Glomerular visceral epithelial cell (primary cell): ENCODE measurements at regions not wholly inside any gene's neighbourhood (a gene's known extent, or its start where the extent isn't known, plus 50 kb on each side); places are given as distances from the start of the nearest gene placed in this dataset.
"Not testable (repeated sequence)": the region's sequence is repeated elsewhere in the genome, so short reads cannot be mapped to it uniquely, and the experiment has no call there.

Experiments used
- DNase-seq: peaks from one replicate; pipeline ENCODE4 v3.0.0-alpha.2; 2016; ENCODE audit errors: extremely low spot score

DNA sequence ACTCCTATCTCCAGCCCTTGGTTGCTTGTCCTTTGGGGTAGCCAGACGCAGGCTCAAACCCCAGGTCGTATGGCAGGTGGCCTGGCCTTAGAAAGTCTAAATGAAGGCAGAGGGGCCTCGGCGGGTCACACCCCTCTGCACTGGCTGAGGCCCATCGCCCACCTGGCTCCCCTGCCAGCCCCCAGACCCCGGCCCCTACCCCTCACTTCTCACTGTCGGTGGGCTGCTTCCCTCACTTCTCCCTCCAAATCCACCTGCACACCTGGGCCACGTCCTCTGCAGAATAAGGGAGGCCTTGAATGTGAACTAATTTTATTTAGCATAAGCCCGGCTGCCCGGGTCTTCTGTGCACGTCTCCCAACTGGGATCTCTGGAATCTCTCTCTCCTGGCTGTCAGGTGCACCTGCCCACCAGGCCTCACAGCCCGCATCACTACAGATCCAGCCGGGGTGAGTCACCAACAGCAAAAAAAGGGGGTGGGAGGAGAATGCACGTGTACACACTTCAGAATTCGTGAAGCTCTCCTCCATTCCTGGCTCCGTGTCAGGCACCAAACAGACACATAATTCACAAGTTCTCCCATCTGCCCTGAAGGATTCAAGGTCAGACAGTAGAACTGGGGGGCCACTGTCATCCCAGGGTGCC, 107.5 kb upstream of the SIM2 start:
- DNase-seq, result no peak

DNA sequence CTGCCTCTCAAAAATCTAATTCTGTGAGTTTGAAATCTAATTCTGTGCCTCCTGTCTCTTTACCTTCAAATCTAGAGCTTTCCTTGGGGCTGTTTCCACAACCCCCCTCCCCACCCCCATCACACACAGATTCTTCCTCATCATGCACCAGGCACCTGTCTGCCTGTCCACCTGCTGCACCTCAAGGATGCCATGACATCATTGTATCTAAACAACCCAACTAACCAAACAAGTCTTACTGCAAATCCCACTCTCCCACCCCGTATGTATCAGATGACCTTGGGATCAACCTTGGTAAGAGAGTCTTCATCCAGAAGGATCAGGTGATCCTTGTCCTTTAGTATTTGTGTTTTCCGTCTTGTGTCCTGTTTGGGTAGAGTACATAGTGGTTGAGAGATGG, 102.7 kb upstream of the SIM2 start:
- DNase-seq, result no peak

DNA sequence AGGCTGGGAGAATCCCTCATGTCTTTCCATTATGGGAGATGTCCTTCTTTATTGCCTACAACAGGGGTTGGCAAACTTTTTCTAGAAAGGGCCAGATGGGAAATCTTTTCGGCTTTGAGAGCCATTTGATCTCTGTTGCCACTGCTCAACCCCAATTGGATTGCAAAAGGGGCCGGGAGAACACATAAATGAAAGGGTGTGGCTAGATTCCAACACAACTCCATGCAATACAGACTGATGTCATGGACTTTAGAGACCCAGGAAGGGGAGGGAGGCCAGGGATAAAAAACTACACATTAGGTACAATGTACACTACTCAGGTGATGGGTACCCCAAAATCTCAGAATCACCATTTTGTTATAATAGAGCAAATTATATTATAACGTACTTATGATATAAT, 97.6 kb upstream of the SIM2 start:
- no peak for DNase-seq

DNA sequence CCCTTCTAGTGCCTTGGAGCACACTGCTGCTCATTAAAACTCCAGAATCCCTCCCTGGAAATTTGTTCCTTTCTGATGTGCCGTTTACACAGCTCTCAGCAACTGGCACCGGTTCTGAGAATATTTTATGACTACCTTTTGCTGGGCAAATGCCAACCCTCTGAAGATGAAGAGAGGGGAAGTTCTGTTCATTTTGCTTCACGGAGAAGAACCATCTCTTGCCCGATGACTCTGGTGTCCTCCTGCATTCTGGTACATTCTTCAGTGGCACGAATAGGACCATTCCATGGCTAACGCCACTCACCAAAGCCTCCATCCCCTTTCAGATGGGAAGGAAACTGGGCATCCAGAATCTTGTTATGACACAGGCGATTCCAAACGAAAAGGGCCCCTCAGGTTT, 96.2 kb upstream of the SIM2 start:
- no peak for DNase-seq

DNA sequence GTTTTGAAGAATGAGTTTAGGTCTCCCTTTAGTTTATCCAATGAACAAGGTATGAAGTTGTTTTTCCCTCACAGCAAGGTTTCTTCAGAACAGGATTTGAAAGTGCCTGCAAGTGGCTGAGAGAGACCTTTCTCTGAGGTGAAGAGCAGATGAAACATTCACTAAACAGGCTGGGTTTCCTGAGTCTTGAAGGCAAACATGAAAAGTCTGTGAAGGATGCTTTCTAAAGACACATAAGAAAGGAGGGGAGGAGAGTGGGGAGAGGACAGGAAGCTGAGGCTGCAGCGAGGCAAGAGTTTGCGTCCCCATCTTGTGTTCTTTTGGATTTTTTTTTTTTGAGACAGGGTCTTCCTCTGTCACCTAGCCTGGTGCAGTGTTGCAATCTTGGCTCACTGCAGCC, 95.7 kb upstream of the SIM2 start:
- DNase-seq, result no peak

DNA sequence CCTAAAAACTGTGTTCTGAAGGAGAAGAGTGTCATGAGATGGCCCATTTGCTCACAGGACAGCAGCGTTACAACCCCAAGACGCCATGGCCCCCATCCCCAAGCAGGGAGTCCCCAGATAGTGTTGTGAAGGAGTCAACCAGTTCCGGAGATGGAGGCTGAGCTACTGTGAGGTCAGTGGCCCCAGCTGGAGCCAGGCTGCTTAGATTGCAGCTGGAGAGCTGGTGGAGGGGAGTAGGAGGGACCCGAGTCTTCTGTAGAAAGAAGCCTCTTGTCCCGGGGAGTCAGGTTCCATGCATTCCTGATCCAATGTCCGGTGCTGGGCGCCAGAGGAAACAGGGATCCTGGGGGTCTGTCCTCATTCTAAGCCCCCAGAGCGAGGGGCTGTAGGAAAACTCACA, 93.5 kb upstream of the SIM2 start:
- DNase-seq, result no peak

DNA sequence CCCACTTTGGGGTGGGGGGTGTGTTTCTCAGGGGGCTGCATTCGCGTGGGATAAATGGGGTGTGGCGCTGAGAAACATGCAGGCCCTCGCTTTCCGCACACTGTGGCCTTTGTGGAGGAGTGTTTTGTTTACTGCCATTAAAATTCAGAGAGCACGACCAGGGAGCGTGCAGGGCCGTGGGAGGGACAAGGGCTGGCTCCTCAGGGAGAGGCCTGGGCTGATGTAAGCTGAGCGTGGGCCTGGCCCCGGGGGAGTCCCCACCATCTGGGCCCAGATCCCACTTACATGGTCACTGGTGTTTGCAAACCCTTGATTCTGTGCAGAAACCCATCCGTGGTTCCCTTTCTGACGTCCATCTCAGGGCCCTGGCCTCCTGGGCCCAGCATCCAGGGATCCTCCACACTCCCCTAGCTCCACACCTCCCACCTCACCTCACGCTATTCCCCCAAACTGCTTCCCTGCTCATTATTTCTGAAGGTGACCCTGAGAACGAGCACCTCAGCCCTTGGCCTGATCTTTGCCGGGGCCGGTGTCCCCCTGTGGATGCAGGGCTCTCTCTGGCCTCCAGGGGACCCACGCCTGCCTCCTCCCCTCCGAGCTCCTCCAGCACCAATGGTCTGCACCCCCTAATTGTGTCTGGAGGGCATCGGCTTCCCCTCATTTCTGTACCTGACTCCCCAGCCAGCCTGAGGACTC, 92.5 kb upstream of the SIM2 start:
- no peak for DNase-seq

DNA sequence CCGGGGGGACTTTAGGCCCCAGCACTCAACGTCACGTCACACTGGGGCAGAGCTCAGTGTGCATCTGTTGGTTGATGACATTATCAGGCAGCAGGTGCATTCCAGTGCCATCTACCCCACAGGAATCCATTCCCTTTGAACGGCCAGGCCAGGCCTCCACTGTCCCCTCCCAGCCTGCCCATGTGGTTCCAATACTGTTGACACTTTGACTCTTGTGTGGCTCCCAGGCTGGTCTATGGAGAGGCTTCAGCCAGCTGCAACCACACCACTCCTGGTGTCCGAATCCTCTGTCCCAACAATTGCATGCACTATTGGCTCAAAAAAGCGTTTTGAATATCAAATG, 92.0 kb upstream of the SIM2 start:
- no peak for DNase-seq

DNA sequence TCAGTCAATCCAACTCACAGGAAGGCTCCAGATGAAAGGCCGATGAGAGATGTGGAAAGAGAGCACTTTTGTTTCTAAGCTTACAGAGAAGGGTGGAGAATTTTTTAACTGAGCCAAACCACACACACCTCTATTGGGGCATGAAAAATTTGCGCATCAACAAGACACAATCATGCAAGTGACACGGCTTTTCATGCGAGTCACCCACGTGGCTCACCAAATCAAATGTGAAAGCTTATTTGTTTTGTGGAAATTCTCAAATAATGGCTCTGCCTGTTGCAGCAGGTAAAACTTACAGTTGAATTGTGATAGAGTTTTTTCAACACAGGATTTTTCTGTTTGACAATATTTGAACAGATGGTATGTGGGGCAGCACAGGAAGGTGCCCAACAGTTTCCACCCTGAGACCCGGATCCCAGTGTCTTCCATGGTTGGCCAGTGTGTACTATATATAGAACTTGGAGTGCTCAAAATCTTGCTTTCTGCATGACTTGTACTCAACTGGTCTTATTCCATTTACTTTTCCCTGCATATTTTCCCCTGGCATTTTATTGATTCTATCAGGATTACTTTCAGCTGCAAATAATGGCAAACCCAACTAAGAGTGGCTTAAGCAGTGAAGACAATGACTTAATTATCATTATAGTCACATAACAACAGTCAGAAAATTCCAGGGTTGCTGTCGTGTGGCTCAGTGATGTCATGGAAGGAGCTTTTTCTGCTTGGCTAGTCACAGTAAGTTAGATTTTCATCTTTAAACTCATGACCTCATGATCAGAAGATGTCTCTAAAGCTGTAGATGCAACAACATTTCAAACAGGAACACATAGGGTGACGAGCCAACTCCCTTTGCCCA, 90.6 kb upstream of the SIM2 start:
- no peak for DNase-seq

DNA sequence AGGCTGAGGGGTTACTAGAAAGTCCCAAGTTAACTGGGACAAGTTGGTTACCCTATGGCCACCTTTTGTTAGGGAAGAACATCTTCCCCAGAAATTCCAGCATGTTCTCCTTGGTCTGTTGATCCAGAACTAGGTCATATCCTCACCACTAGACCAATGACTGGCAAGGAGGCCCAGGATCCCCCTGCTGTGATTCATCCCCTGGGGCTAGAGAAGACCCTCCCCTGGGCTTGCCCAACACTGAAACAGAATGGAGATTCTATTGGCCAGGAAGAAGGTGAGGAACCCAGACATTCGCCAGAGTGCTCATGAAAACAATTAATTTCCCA, 90.1 kb upstream of the SIM2 start:
- DNase-seq, result no peak

DNA sequence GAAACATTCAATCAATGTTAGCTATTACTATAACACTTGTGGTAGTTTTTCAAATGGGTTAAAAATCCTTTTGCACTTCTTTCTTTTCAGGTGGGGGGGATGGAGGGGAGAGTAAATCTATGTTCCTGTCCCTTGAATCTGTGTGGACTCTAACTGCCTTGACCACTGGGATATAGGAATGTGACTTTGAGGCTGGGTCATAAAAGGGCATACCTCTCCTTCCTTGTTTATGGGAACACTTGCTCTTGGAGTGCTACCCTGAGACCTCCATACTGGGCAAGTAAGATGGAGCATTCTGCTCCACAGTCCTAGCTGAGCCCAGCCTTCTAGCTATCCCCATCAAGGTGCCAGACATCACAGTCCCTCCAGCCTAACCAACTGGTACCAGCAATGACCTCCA, 89.3 kb upstream of the SIM2 start:
- DNase-seq, result no peak

DNA sequence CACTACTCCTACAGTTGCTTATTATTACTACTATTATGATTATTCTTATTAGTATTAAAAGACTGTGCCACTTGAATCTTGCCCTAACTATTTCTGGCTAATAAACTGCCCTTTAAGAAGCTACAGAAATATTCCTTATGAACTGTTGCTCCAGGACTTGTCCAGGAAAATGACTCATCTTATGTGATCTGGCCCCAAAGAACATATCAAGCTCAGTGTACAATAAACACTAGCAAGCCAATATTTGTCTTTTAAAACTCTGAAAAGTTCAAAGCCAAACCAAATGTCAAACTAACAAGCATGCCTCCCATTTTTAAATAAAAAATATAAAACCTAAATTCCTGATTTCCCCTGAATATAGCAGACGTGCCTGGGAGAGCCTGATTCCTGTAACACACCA, 88.7 kb upstream of the SIM2 start:
- no peak for DNase-seq

DNA sequence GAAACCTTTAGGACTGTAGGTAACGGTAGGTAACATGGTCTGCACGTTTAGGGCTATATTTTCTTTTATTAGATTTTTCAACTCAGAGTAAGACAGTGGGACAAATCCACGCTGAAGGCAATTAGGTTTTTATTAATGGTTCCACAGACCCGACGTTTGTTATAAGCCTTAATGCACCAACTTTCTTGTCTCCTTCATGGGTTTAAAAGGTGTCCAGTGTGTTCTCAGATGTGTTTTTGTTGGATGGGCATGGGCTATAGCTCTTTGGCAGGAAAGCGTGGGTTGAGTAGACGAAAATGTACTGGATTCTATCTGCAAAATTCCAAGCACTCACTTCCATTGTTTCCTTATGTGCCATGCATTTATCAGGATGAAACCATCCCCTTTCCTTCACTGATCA, 88.0 kb upstream of the SIM2 start:
- no peak for DNase-seq

DNA sequence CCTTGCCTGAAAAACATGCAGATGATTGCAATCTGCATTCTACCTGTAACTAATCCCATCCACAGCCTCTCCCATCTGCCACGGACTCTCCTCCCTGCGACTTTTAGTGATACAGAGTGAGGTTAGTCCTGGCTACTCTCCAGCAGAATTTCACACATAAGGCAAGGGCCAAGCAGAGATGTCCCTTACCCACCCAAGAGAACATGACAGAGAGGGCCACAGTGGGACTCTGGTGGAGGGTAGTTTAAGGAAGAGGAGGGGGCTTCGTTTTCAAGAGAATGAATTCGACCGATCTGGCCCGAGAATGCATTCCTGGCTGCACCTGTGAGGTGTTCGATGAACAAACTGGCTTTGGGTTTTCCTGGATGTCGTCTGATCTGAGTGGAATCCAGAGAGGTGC, 87.5 kb upstream of the SIM2 start:
- no peak for DNase-seq

DNA sequence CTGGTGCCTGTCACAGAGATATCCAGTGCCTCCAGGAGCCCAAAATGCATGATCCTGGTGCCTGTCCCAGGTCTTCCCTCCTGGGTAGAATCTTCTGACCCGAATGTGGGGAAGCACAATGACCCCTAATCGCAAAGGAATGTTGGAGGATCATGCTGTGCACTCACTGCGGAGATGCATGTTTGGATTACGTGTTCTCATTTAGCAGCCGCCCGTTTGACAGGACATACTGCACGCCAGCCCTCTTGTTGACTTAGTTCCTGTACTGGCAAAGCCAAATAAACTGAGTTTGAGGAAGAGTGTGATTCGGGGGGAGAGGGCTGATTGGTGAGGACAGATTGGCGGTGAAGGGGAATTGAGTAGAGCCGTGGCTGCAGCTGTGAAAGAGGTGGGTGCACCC, 85.9 kb upstream of the SIM2 start:
- no peak for DNase-seq

DNA sequence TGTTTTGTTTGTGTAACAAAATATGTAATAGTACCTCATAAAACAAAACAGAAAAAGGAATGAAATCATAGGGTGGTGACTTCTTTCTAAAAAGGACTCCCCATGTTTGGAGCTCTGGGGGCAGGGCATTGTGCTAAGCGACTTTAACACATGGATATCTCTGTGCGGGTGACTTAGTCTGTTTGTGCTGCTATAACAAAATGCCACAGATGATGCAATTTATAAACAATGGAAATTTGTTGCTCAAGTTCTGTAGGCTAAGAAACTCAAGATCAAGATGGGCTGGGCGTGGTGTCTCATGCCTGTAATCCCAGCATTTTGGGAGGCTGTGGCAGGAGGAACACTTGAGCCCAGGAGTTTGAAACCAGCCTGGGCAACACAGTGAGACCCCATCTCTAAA, 85.4 kb upstream of the SIM2 start:
- no peak for DNase-seq

DNA sequence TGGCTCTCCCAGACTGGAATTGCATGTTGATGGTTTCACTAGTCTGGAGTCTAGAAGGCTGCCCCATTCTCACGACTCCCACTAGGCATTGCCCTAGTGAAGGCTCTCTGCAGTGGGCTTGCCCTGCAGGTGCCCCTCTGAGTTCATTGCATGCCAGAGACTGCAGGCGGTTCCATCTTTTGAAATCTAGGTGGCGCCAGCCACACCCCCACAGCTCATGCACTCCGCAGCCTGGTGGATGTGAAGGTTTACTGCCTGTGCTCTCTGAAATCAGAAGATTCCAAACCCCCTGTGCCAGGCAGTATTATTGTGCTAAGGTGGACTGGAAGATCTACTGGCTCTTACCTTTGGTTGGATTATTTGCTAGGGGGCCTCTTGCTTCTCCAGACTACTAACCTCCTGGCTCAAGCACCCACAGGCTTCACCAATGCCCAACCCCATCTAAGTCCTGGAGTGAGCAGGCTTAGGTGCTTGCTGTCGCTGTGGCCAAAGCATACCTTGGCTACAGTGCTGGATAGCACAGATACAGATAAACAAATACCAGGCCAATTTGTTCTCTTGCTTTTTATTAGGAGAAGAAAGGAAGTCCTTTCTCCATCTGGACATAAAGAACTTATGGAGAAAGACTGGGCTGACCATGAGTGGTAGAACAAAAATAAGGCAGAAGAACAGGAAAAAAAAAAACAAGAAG, 83.5 kb upstream of the SIM2 start:
- no peak for DNase-seq

DNA sequence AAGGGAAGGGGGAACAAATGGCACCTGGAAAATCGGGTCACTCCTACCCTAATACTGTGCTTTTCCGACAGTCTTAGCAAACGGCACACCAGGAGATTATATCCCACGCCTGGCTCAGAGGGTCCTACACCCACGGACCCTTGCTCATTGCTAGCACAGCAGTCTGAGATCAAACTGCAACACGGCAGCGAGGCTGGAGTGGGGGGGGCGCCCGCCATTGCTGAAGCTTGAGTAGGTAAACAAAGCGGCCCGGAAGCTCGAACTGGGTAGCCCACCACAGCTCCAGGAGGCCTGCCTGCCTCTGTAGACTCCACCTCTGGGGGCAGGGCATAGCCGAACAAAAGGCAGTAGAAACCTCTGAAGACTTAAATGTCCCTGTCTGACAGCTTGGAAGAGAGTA, 82.1 kb upstream of the SIM2 start:
- not testable (repeated sequence) for DNase-seq

DNA sequence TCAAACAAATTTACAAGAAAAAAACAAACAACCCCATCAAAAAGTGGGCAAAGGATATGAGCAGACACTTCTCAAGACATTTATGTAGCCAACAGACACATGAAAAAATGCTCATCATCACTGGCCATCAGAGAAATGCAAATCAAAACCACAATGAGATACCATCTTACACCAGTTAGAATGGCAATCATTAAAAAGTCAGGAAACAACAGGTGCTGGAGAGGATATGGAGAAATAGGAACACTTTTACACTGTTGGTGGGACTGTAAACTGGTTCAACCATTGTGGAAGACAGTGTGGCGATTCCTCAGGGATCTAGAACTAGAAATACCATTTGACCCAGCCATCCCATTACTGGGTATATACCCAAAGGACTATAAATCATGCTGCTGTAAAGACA, 77.1 kb upstream of the SIM2 start:
- DNase-seq, result not testable (repeated sequence)

DNA sequence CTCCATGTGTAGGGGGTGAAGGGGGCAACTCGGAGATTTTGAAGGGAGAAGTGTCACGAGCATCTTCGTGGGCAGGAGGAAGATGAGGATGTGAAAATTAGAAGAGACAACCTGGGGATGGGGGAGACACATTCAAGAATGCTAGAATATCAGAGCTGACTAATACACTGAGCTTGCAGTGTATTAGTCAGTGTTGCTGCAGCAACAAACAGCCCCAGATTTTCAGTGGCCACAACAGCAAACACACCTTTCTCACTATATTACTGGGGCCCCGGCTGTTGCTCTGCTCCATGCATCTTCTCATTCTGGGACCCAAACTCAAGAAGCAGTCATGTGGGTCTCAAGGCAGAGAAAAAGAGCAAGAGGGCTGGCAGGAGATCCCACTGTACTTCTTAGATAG, 74.8 kb upstream of the SIM2 start:
- DNase-seq, result no peak

DNA sequence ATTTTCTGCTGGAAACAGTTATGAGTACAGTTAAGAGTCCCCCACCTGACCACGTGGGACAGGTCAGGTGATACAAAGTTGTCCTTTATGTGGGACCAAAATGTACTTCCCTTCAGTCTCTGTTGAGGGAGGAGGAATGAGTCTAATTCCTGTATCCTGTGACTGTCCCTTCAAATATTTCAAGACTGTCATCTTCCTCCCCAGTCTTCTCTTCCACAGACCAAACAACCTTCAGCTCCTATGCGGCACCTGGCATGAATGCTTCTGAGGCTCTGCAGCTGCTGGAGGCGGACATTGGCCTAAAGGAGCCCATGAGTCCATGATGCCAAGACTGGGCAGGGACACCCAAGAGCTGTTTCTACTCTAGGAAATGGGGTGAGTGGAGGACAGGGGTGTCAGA, 72.1 kb upstream of the SIM2 start:
- no peak for DNase-seq

DNA sequence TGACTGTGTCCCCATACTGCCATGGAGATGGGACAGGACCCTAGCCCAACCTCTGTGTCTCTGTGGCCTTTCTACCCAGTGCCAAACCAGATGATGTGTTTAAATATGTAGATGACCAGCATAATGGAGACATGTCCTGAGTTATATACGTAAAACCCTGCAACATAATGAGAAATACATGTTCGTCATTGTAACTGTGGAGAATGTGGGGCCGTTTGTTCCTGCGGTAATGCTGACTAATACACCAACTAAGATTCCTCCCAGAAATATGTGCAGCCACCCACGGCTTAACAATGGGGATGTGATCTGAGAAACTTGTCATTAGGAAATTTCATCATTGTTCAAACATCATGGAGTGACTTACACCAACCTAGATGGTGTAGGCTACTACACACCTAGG, 71.7 kb upstream of the SIM2 start:
- DNase-seq, result peak; percentile 17

DNA sequence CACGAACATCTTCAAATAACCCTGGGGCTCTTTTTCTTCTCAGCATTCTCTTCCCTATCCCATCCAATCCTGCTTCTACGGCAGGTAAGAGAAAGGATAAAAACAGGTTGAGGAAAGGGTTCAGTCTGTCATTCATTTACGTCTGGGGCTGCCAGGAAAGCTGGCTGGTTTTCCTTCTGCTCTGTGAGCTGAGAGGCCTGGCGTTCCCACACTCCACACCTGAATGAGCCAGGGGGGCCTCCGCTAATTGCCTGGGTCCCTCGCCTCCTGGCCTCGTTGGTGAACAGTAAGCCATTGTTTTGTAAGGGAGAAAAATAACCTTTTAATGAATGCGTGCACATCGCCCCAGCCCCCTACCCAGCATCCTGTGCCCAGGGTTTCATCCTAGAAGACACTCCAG, 70.8 kb upstream of the SIM2 start:
- no peak for DNase-seq
